ENCODE measurements at regions not wholly inside any gene's neighbourhood (a gene's known extent, or its start where the extent isn't known, plus 50 kb on each side); places are given as distances from the start of the nearest gene placed in this dataset.

GRCh38 chr7:1378610-1379601 is 80.4 kb downstream of the MICALL2 start:
- in situ Hi-C loops (cut with HindIII; ENCODE audit: low pct_unique_long_range_greater_than_20kb, low sequenced_read_pairs), result no loop called here
- DNase-seq (ENCODE audit: low read depth, low spot score), result no peak

- no peak for DNase-seq (ENCODE audit: low read depth, low spot score)
- in situ Hi-C loops (cut with HindIII; ENCODE audit: low pct_unique_long_range_greater_than_20kb, low sequenced_read_pairs), result no loop called here
Observed at GRCh38 chr7:1380231-1380815, 78.9 kb downstream of the MICALL2 start.

- no peak for DNase-seq (ENCODE audit: low read depth, low spot score)
- in situ Hi-C loops (cut with HindIII; ENCODE audit: low pct_unique_long_range_greater_than_20kb, low sequenced_read_pairs), result no loop called here
Observed at GRCh38 chr7:1380821-1381580, 78.3 kb downstream of the MICALL2 start.

- in situ Hi-C loops (cut with HindIII; ENCODE audit: low pct_unique_long_range_greater_than_20kb, low sequenced_read_pairs), result no loop called here
- no peak for DNase-seq (ENCODE audit: low read depth, low spot score)
Observed at GRCh38 chr7:1382553-1383397, 76.5 kb downstream of the MICALL2 start.

- DNase-seq (ENCODE audit: low read depth, low spot score), result no peak
- in situ Hi-C loops (cut with HindIII; ENCODE audit: low pct_unique_long_range_greater_than_20kb, low sequenced_read_pairs), result no loop called here
Observed at GRCh38 chr7:1383398-1384112, 75.7 kb downstream of the MICALL2 start.

GRCh38 chr7:1384113-1384415 is 75.2 kb downstream of the MICALL2 start:
- no peak for DNase-seq (ENCODE audit: low read depth, low spot score)
- in situ Hi-C loops (cut with HindIII; ENCODE audit: low pct_unique_long_range_greater_than_20kb, low sequenced_read_pairs), result no loop called here
